ENCODE measurements at regions not wholly inside any gene's neighbourhood (a gene's known extent, or its start where the extent isn't known, plus 50 kb on each side); places are given as distances from the start of the nearest gene placed in this dataset.

- TF ChIP-seq CTCF (IDR thresholded peaks at IDR 0.05): no peak
- TF ChIP-seq REST (IDR thresholded peaks at IDR 0.05; ENCODE audit: insufficient read depth in 1 of 2, low read depth in 2 of 2, low read length in 1 of 2): no peak
- no peak for TF ChIP-seq POLR2AphosphoS5 (IDR thresholded peaks at IDR 0.05; ENCODE audit: low read depth, low read length)
These were observed 424.4 kb upstream of the RUNX1 start for GRCh38 chr21:35473496-35473895.
